Frontal cortex (tissue), 3 donors: ENCODE measurements at regions not wholly inside any gene's neighbourhood (a gene's known extent, or its start where the extent isn't known, plus 50 kb on each side); places are given as distances from the start of the nearest gene placed in this dataset.
"Not testable (repeated sequence)": the region's sequence is repeated elsewhere in the genome, so short reads cannot be mapped to it uniquely, and the experiment has no call there.

Experiments used
- DNase-seq, 2 donors: peaks; one replicate each; pipeline ENCODE4 v3.0.0; 2012; ENCODE audit warnings: low spot score in 2 of 2
- FAIRE-seq: peaks from 2 replicates; lab custom pipeline; 2012; peaks lifted over from hg19 to GRCh38; lab: Jason Lieb, UNC
- donor health status: control.
- donor health status: control.
- donor health status: control.

GRCh38 chr4:109378511-109378910 is 55.1 kb upstream of the SEC24B start:
- FAIRE-seq (no peak), DNase-seq (no peak)

GRCh38 chr4:109378076-109378475 is 55.5 kb upstream of the SEC24B start:
- DNase-seq (no peak), FAIRE-seq (no peak)

GRCh38 chr4:109375778-109376414 is 57.7 kb upstream of the SEC24B start:
- FAIRE-seq, result no peak
- peak in 1 of 2 donors; percentile 13 for DNase-seq

GRCh38 chr4:109368661-109369060 is 65.0 kb upstream of the SEC24B start:
- DNase-seq, result no peak
- no peak for FAIRE-seq

- no peak for DNase-seq
- FAIRE-seq, result no peak
Observed at GRCh38 chr4:109365939-109366338, 63.5 kb upstream of the COL25A1 start.

GRCh38 chr4:109365297-109365696 is 62.8 kb upstream of the COL25A1 start:
- FAIRE-seq, DNase-seq: not testable (repeated sequence)

- no peak for DNase-seq
- FAIRE-seq, result no peak
Observed at GRCh38 chr4:109359040-109359646, 56.7 kb upstream of the COL25A1 start.

GRCh38 chr4:109355835-109356234 is 53.4 kb upstream of the COL25A1 start:
- FAIRE-seq (no peak), DNase-seq (no peak)

GRCh38 chr4:109352941-109353340 is 50.5 kb upstream of the COL25A1 start:
- FAIRE-seq, result no peak
- no peak for DNase-seq
